Stomach (tissue), 4 donors: ENCODE measurements at regions not wholly inside any gene's neighbourhood (a gene's known extent, or its start where the extent isn't known, plus 50 kb on each side); places are given as distances from the start of the nearest gene placed in this dataset.

Experiments used
- POLR2A ChIP-seq, 4 donors: fragments of 450-650 bp; IDR thresholded peaks; one replicate each; pipeline ENCODE4 v1.6.1; 2016; ENCODE audit warnings: antibody characterized with exemption in 4 of 4, control low read depth in 2 of 4, mild to moderate bottlenecking in 1 of 4, moderate library complexity in 1 of 4
- POLR2AphosphoS5 ChIP-seq, 3 donors: sonication (generic); formaldehyde crosslinking; IDR thresholded peaks; one replicate each; pipeline ENCODE4 v1.6.1; 2016; ENCODE audit warnings: antibody characterized with exemption in 3 of 3
- TF ChIP-seq, protein P1 (sequence below), 7 experiments: fragments of 450-650 bp in 4 of 7; fragments of 200-600 bp in 3 of 7; sonication (generic) in 3 of 7; IDR thresholded peaks; one replicate each; pipeline ENCODE4 v1.5.1; 2016 to 2019; ENCODE audit warnings: antibody characterized with exemption in 7 of 7, control low read depth in 2 of 7, mild to moderate bottlenecking in 1 of 7

- TF ChIP-seq, protein P1, sequence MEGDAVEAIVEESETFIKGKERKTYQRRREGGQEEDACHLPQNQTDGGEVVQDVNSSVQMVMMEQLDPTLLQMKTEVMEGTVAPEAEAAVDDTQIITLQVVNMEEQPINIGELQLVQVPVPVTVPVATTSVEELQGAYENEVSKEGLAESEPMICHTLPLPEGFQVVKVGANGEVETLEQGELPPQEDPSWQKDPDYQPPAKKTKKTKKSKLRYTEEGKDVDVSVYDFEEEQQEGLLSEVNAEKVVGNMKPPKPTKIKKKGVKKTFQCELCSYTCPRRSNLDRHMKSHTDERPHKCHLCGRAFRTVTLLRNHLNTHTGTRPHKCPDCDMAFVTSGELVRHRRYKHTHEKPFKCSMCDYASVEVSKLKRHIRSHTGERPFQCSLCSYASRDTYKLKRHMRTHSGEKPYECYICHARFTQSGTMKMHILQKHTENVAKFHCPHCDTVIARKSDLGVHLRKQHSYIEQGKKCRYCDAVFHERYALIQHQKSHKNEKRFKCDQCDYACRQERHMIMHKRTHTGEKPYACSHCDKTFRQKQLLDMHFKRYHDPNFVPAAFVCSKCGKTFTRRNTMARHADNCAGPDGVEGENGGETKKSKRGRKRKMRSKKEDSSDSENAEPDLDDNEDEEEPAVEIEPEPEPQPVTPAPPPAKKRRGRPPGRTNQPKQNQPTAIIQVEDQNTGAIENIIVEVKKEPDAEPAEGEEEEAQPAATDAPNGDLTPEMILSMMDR (IDR thresholded peaks at IDR 0.05): no peak
- TF ChIP-seq POLR2A (IDR thresholded peaks at IDR 0.05) (no peak), POLR2AphosphoS5 (IDR thresholded peaks at IDR 0.05) (no peak)
Observed at GRCh38 chr3:134729649-134730048, 65.4 kb upstream of the EPHB1 start.
